Type B pancreatic cell (in vitro differentiated cells): ENCODE measurements at regions not wholly inside any gene's neighbourhood (a gene's known extent, or its start where the extent isn't known, plus 50 kb on each side); places are given as distances from the start of the nearest gene placed in this dataset.

Source experiments
- DNase-seq: peaks from one replicate; pipeline ENCODE4 v3.0.0; 2021; ENCODE audit warnings: mixed read lengths; ENCODE audit not compliant: unreplicated experiment; ENCODE audit errors: extremely low spot score
- H3K27ac Mint-ChIP-seq: 2 replicates; pipeline ENCODE4 v1.8.0; 2021; ENCODE audit warnings: mild to moderate bottlenecking, mixed read lengths
- H3K27me3 Mint-ChIP-seq: 2 replicates; pipeline ENCODE4 v1.8.0; 2021; ENCODE audit warnings: mixed read lengths
- H3K36me3 Mint-ChIP-seq: 2 replicates; pipeline ENCODE4 v1.8.0; 2021; ENCODE audit warnings: mixed read lengths
- H3K4me1 Mint-ChIP-seq: one replicate; pipeline ENCODE4 v1.8.0; 2021; ENCODE audit warnings: mixed read lengths; ENCODE audit not compliant: unreplicated experiment
- H3K4me3 Mint-ChIP-seq: 2 replicates; pipeline ENCODE4 v1.8.0; 2021; ENCODE audit warnings: mild to moderate bottlenecking, mixed read lengths
- H3K9me3 Mint-ChIP-seq: 2 replicates; pipeline ENCODE4 v1.8.0; 2021; ENCODE audit warnings: mixed read lengths
- TF ChIP-seq, protein P1 (sequence below): fragments of 200-600 bp; sonication (generic); conservative IDR thresholded peaks from 2 replicates; pipeline ENCODE4 v1.5.0; 2021; ENCODE audit warnings: antibody characterized with exemption, mild to moderate bottlenecking

DNA sequence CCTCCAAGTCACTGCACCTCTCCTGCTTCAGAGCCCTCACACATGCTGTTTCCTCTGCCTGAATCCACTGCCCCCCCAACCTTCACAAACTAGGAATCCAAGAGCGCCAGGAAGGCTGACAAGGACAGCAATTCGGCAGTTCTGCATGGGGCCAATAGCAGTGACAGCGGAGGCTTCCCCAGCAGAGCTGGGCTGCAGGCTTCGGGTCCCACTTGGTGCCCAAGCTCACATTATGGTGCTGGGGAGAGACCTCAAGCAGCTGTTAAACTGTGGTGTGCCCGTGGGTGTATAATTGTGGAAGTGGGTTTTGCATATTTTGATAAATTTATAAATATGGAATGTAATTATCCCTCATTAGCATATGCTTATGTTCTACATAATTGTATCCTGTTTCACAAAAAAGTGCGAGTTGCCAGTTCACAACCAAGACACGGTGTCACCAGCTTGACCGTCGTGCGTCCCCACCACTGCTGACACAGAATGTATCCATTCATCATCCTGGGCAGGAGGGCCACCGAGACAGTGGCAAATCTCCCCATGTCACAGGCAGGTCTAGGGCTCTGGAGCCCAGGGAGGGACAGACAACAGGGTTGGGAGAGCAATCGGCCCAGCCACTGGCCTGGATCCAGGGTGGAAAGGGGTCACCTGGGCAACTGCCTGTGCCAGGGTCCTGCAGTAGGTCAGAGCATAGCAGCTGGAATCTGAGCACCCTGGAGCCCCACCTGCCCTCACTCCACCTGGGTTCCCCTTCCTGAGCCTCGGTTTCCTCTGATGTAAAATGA, 81.6 kb downstream of the MATN1 start:
- no peaks in the 10 kb centered on the region for H3K36me3 Mint-ChIP-seq
- TF ChIP-seq, protein P1, sequence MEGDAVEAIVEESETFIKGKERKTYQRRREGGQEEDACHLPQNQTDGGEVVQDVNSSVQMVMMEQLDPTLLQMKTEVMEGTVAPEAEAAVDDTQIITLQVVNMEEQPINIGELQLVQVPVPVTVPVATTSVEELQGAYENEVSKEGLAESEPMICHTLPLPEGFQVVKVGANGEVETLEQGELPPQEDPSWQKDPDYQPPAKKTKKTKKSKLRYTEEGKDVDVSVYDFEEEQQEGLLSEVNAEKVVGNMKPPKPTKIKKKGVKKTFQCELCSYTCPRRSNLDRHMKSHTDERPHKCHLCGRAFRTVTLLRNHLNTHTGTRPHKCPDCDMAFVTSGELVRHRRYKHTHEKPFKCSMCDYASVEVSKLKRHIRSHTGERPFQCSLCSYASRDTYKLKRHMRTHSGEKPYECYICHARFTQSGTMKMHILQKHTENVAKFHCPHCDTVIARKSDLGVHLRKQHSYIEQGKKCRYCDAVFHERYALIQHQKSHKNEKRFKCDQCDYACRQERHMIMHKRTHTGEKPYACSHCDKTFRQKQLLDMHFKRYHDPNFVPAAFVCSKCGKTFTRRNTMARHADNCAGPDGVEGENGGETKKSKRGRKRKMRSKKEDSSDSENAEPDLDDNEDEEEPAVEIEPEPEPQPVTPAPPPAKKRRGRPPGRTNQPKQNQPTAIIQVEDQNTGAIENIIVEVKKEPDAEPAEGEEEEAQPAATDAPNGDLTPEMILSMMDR = no peak
- no peak overlapping the region for H3K4me3 Mint-ChIP-seq
- H3K27ac Mint-ChIP-seq = no peak overlapping the region
- H3K27me3 Mint-ChIP-seq = peaks cover 41% of the 10 kb centered on the region
- H3K4me1 Mint-ChIP-seq = peaks cover 24% of the 10 kb centered on the region
- no peaks in the 10 kb centered on the region for H3K9me3 Mint-ChIP-seq
- no peak for DNase-seq

DNA sequence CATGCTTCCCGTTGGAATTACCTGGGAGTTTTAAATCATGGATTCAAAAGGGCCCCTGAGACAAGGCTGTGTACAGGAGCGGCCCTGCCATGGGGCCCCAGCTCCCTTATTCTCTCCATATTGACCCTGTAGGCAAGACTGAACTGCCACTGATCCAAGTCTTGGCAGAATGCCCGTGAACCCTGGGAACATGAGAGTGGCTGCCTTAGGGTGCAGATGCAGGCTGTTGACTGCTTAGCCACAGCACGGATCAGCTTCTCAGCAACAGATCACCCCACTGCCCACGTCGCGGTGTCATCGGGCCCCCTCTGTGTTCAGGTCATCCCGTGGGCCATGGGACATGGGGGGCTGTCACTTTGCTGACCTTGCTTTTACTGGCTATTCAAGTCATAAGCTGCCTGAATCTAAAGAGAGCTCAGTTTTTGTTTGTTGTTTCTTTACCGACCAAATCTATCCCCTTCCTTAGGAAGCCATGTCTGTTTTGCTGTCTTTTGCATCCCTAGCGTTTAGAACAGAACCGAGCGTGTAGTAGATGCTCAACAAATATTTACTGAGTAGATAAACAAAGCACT, 83.4 kb downstream of the MATN1 start:
- TF ChIP-seq, protein P1 = no peak

DNA sequence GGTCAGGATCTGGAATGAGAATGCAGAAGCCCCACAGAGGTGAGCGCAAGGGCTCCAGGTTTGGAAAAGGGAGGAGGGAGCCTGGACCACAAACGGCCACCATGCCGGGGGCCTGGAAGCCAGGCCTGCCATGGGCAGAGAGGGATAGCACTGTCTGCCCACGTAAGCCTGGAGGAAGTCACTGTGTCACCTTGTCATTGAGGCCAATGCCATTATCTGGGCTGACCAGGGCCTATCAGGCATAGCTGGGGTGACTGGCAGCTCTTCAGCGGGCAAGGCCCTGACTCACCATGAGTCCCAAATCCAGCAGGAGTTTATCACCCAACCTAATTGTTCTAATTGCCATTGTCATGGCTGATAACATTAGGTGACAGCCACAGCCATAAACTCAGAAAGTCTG, 84.6 kb downstream of the MATN1 start:
- Mint-ChIP-seq H3K9me3 (no peaks in the 10 kb centered on the region), H3K27me3 (peaks cover 27% of the 10 kb centered on the region), H3K4me1 (peaks cover 24% of the 10 kb centered on the region), H3K4me3 (no peak overlapping the region), H3K27ac (no peak overlapping the region), H3K36me3 (no peaks in the 10 kb centered on the region)
- no peak for DNase-seq
- TF ChIP-seq, protein P1 = no peak

More for the DNA sequence above, 83.4 kb downstream of the MATN1 start:
- H3K27ac Mint-ChIP-seq = no peak overlapping the region
- no peaks in the 10 kb centered on the region for H3K9me3 Mint-ChIP-seq
- H3K36me3 Mint-ChIP-seq = no peaks in the 10 kb centered on the region
- peaks cover 24% of the 10 kb centered on the region for H3K4me1 Mint-ChIP-seq
- peaks cover 33% of the 10 kb centered on the region for H3K27me3 Mint-ChIP-seq
- no peak overlapping the region for H3K4me3 Mint-ChIP-seq
- DNase-seq = no peak

- no peaks in the 10 kb centered on the region for H3K36me3 Mint-ChIP-seq
- TF ChIP-seq, protein P1 = no peak
- H3K27ac Mint-ChIP-seq = no peak overlapping the region
- H3K4me1 Mint-ChIP-seq = peaks cover 24% of the 10 kb centered on the region
- H3K9me3 Mint-ChIP-seq = no peaks in the 10 kb centered on the region
- DNase-seq = no peak
- peaks cover 23% of the 10 kb centered on the region for H3K27me3 Mint-ChIP-seq
- no peak overlapping the region for H3K4me3 Mint-ChIP-seq
Observed at GRCh38 chr1:30638086-30638485, 85.3 kb downstream of the MATN1 start.

GRCh38 chr1:30637183-30637980, 86.0 kb downstream of the MATN1 start:
- Mint-ChIP-seq H3K36me3 (no peaks in the 10 kb centered on the region), H3K4me3 (no peak overlapping the region), H3K27me3 (peaks cover 27% of the 10 kb centered on the region), H3K27ac (no peak overlapping the region), H3K4me1 (peaks cover 24% of the 10 kb centered on the region), H3K9me3 (no peaks in the 10 kb centered on the region)
- TF ChIP-seq, protein P1 = no peak
- no peak for DNase-seq
